ENCODE measurements at regions not wholly inside any gene's neighbourhood (a gene's known extent, or its start where the extent isn't known, plus 50 kb on each side); places are given as distances from the start of the nearest gene placed in this dataset.
"Not testable (repeated sequence)": the region's sequence is repeated elsewhere in the genome, so short reads cannot be mapped to it uniquely, and the experiment has no call there.

GRCh38 chr13:81425286-81425685 lies 1084.4 kb upstream of the SPRY2 start:
- no peak for DNase-seq

GRCh38 chr13:81409284-81409683 lies 1068.4 kb upstream of the SPRY2 start:
- DNase-seq, result no peak

- no peak for DNase-seq
These were observed 1067.7 kb upstream of the SPRY2 start for GRCh38 chr13:81408647-81409046.

- DNase-seq, result no peak
These were observed 1065.8 kb upstream of the SPRY2 start for GRCh38 chr13:81406639-81407292.

GRCh38 chr13:81406022-81406421 lies 1065.1 kb upstream of the SPRY2 start:
- DNase-seq, result no peak

GRCh38 chr13:81396192-81396591 lies 1055.3 kb upstream of the SPRY2 start:
- DNase-seq, result no peak

- DNase-seq, result no peak
These were observed 1054.4 kb upstream of the SPRY2 start for GRCh38 chr13:81395368-81395767.

GRCh38 chr13:81394640-81395039 lies 1053.7 kb upstream of the SPRY2 start:
- DNase-seq, result no peak

GRCh38 chr13:81393721-81394120 lies 1052.8 kb upstream of the SPRY2 start:
- DNase-seq, result no peak

- DNase-seq, result no peak
These were observed 1052.2 kb upstream of the SPRY2 start for GRCh38 chr13:81393110-81393509.

GRCh38 chr13:81388400-81388799 lies 1047.5 kb upstream of the SPRY2 start:
- DNase-seq, result no peak

GRCh38 chr13:81383444-81383843 lies 1042.5 kb upstream of the SPRY2 start:
- DNase-seq, result no peak

- DNase-seq, result no peak
These were observed 1041.3 kb upstream of the SPRY2 start for GRCh38 chr13:81382246-81382645.

- no peak for DNase-seq
These were observed 1040.6 kb upstream of the SPRY2 start for GRCh38 chr13:81381560-81381959.

GRCh38 chr13:81379183-81379582 lies 1038.3 kb upstream of the SPRY2 start:
- no peak for DNase-seq

- DNase-seq, result no peak
These were observed 1037.0 kb upstream of the SPRY2 start for GRCh38 chr13:81377921-81378320.

- no peak for DNase-seq
These were observed 1034.8 kb upstream of the SPRY2 start for GRCh38 chr13:81375709-81376108.

- DNase-seq, result not testable (repeated sequence)
These were observed 1021.8 kb upstream of the SPRY2 start for GRCh38 chr13:81362711-81363110.

- DNase-seq, result no peak
These were observed 1009.1 kb upstream of the SPRY2 start for GRCh38 chr13:81350056-81350455.

GRCh38 chr13:81340118-81341069 lies 999.5 kb upstream of the SPRY2 start:
- not testable (repeated sequence) for DNase-seq

GRCh38 chr13:81339666-81340065 lies 998.7 kb upstream of the SPRY2 start:
- DNase-seq, result not testable (repeated sequence)

- no peak for DNase-seq
These were observed 993.6 kb upstream of the SPRY2 start for GRCh38 chr13:81334481-81334880.

GRCh38 chr13:81326913-81327312 lies 986.0 kb upstream of the SPRY2 start:
- DNase-seq, result no peak

- DNase-seq, result no peak
These were observed 979.6 kb upstream of the SPRY2 start for GRCh38 chr13:81320516-81320915.
